HL-60 (cell line): ENCODE measurements at regions not wholly inside any gene's neighbourhood (a gene's known extent, or its start where the extent isn't known, plus 50 kb on each side); places are given as distances from the start of the nearest gene placed in this dataset.

Source experiments
- GABPA ChIP-seq: IDR thresholded peaks from 2 replicates; pipeline ENCODE4 v1.6.1; 2012; ENCODE audit warnings: low read depth
- POLR2AphosphoS5 ChIP-seq: IDR thresholded peaks from 2 replicates; pipeline ENCODE4 v1.6.1; 2012; ENCODE audit warnings: low read depth
- REST ChIP-seq: IDR thresholded peaks from 2 replicates; pipeline ENCODE4 v1.6.1; 2012; ENCODE audit warnings: low read depth; ENCODE audit not compliant: insufficient replicate concordance
- SPI1 ChIP-seq: IDR thresholded peaks from 2 replicates; pipeline ENCODE4 v1.6.1; 2012; ENCODE audit warnings: low read depth, mild to moderate bottlenecking, borderline replicate concordance
- TF ChIP-seq, protein P1 (sequence below): IDR thresholded peaks from one replicate; pipeline ENCODE4 v1.5.1; 2011; ENCODE audit warnings: low read length, control low read depth, inconsistent platforms; ENCODE audit not compliant: insufficient read depth

GRCh38 chr12:72148709-72149108 is 123.5 kb upstream of the TRHDE start:
- TF ChIP-seq, protein P1, sequence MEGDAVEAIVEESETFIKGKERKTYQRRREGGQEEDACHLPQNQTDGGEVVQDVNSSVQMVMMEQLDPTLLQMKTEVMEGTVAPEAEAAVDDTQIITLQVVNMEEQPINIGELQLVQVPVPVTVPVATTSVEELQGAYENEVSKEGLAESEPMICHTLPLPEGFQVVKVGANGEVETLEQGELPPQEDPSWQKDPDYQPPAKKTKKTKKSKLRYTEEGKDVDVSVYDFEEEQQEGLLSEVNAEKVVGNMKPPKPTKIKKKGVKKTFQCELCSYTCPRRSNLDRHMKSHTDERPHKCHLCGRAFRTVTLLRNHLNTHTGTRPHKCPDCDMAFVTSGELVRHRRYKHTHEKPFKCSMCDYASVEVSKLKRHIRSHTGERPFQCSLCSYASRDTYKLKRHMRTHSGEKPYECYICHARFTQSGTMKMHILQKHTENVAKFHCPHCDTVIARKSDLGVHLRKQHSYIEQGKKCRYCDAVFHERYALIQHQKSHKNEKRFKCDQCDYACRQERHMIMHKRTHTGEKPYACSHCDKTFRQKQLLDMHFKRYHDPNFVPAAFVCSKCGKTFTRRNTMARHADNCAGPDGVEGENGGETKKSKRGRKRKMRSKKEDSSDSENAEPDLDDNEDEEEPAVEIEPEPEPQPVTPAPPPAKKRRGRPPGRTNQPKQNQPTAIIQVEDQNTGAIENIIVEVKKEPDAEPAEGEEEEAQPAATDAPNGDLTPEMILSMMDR: no peak
- TF ChIP-seq POLR2AphosphoS5: no peak
- TF ChIP-seq REST: no peak
- TF ChIP-seq GABPA: no peak
- TF ChIP-seq SPI1: no peak
